K562 (cell line): ENCODE measurements at regions not wholly inside any gene's neighbourhood (a gene's known extent, or its start where the extent isn't known, plus 50 kb on each side); places are given as distances from the start of the nearest gene placed in this dataset.

Source experiments
- BCL6 ChIP-seq: fragments of 250-450 bp; sonication (Bioruptor Pico); IDR thresholded peaks from 2 replicates; pipeline ENCODE4 v1.4.0; 2020
- CBX3 ChIP-seq, 2 experiments: IDR thresholded peaks; 1 replicate in 1 of 2; 2 replicates in 1 of 2; pipeline ENCODE4 v1.6.1; 2012; ENCODE audit warnings: inconsistent platforms in 2 of 2, low read length in 2 of 2, borderline replicate concordance in 1 of 2, control low read depth in 1 of 2
- CCNT2 ChIP-seq: IDR thresholded peaks from 2 replicates; pipeline ENCODE4 v1.6.1; 2011; ENCODE audit warnings: borderline replicate concordance, low read depth, mild to moderate bottlenecking, moderate library complexity, mixed read lengths, low read length; ENCODE audit not compliant: insufficient read length; ENCODE audit errors: extremely low read depth
- CHD2 ChIP-seq: IDR thresholded peaks from 2 replicates; pipeline ENCODE4 v1.6.1; 2011; ENCODE audit warnings: low read depth, low read length
- EGR1 ChIP-seq: fragments of 450-650 bp; conservative IDR thresholded peaks from 2 replicates; pipeline ENCODE4 v1.6.1; 2017; ENCODE audit warnings: mild to moderate bottlenecking
- ESRRB ChIP-seq: fragments of 250-450 bp; sonication (Bioruptor Pico); IDR thresholded peaks from 2 replicates; pipeline ENCODE4 v1.5.0; 2020; ENCODE audit warnings: mild to moderate bottlenecking, moderate library complexity, borderline replicate concordance
- FOXK1 ChIP-seq: sonication (generic); formaldehyde crosslinking; IDR thresholded peaks from 2 replicates; pipeline ENCODE4 v1.8.0; 2022; ENCODE audit warnings: missing genetic modification reagents, mild to moderate bottlenecking, borderline replicate concordance
- GABPA ChIP-seq: fragments of 200-800 bp; sonication (Bioruptor generic); conservative IDR thresholded peaks from 2 replicates; pipeline ENCODE4 v1.6.1; 2016; ENCODE audit warnings: low read depth, missing genetic modification characterization, missing compliant biosample characterization
- LARP7 ChIP-seq: fragments of 450-650 bp; IDR thresholded peaks from 2 replicates; pipeline ENCODE4 v1.6.1; 2016
- PBX2 ChIP-seq, 2 experiments: IDR thresholded peaks in 1 of 2; conservative IDR thresholded peaks in 1 of 2; 2 replicates each; pipeline ENCODE4 v1.6.1; 2016; ENCODE audit warnings: low read depth in 2 of 2, mild to moderate bottlenecking in 1 of 2, missing compliant biosample characterization in 1 of 2, missing genetic modification characterization in 1 of 2, moderate library complexity in 1 of 2
- RBM34 ChIP-seq: fragments of 200-400 bp; formaldehyde crosslinking; IDR thresholded peaks from 2 replicates; pipeline ENCODE4 v1.6.1; 2018; ENCODE audit warnings: low read length, borderline replicate concordance; ENCODE audit not compliant: insufficient read depth
- RFX1 ChIP-seq: fragments of 450-650 bp; IDR thresholded peaks from 2 replicates; pipeline ENCODE4 v1.6.1; 2016; ENCODE audit warnings: mild to moderate bottlenecking, moderate library complexity
- RHOXF2B ChIP-seq: fragments of 250-450 bp; sonication (Bioruptor Pico); conservative IDR thresholded peaks from 2 replicates; pipeline ENCODE4 v1.5.1; 2021
- SNAPC5 ChIP-seq: fragments of 250-450 bp; sonication (Bioruptor Pico); IDR thresholded peaks from 2 replicates; pipeline ENCODE4 v1.8.0; 2021; ENCODE audit warnings: moderate library complexity, mild to moderate bottlenecking, inconsistent platforms
- SP1 ChIP-seq: sonication (generic); formaldehyde crosslinking; IDR thresholded peaks from 2 replicates; pipeline ENCODE4 v1.8.1; 2022; ENCODE audit warnings: mild to moderate bottlenecking, missing genetic modification reagents
- TAF9B ChIP-seq: fragments of 450-650 bp; IDR thresholded peaks from 2 replicates; pipeline ENCODE4 v1.6.1; 2018; ENCODE audit warnings: mild to moderate bottlenecking; ENCODE audit not compliant: partially characterized antibody
- TCF3 ChIP-seq: sonication (generic); formaldehyde crosslinking; IDR thresholded peaks from 2 replicates; pipeline ENCODE4 v1.4.0; 2020; ENCODE audit warnings: mild to moderate bottlenecking, missing genetic modification reagents
- THAP7 ChIP-seq: fragments of 250-450 bp; sonication (Bioruptor Pico); IDR thresholded peaks from 2 replicates; pipeline ENCODE4 v1.5.0; 2021
- YBX1 ChIP-seq: fragments of 450-650 bp; IDR thresholded peaks from 2 replicates; pipeline ENCODE4 v1.7.1; 2016; ENCODE audit warnings: mild to moderate bottlenecking
- ZC3H8 ChIP-seq: fragments of 450-650 bp; IDR thresholded peaks from 2 replicates; pipeline ENCODE4 v1.6.1; 2017
- ZNF445 ChIP-seq: fragments of 250-450 bp; sonication (Bioruptor Pico); IDR thresholded peaks from 2 replicates; pipeline ENCODE4 v1.4.0; 2020; ENCODE audit warnings: low read depth, mild to moderate bottlenecking, moderate library complexity
- ZNF551 ChIP-seq: fragments of 250-450 bp; sonication (Bioruptor Pico); IDR thresholded peaks from 2 replicates; pipeline ENCODE4 v1.5.0; 2021; ENCODE audit warnings: mild to moderate bottlenecking, moderate library complexity
- ZNF668 ChIP-seq: fragments of 250-450 bp; sonication (Bioruptor Pico); IDR thresholded peaks from 2 replicates; pipeline ENCODE4 v1.8.0; 2022; ENCODE audit warnings: mild to moderate bottlenecking, inconsistent platforms
- ZNF707 ChIP-seq: fragments of 250-450 bp; sonication (Bioruptor Pico); conservative IDR thresholded peaks from 2 replicates; pipeline ENCODE4 v1.8.0; 2022; ENCODE audit warnings: inconsistent platforms, mild to moderate bottlenecking, moderate library complexity

- TF ChIP-seq PBX2 (CRISPR knock-in tag; IDR thresholded peaks at IDR 0.05; ENCODE audit: low read depth) (no peak), PBX2 (tag; conservative IDR thresholded peaks at IDR 0.05; ENCODE audit: low read depth) (peak; percentile 47; the same call in 1 of the 2 replicates), YBX1 (no peak), ZNF668 (CRISPR knock-in tag) (no peak), RHOXF2B (CRISPR knock-in tag) (no peak), SNAPC5 (CRISPR knock-in tag) (no peak), FOXK1 (CRISPR knock-in tag) (no peak), SP1 (CRISPR knock-in tag) (no peak), ZNF551 (CRISPR knock-in tag) (no peak), EGR1 (peak; percentile 32), TCF3 (CRISPR knock-in tag) (no peak), GABPA (tag) (peak; percentile 65), ZNF707 (CRISPR knock-in tag) (no peak), LARP7 (no peak), ZNF445 (CRISPR knock-in tag) (no peak), RFX1 (no peak), RBM34 (no peak), ZC3H8 (no peak), THAP7 (CRISPR knock-in tag) (no peak), ESRRB (CRISPR knock-in tag) (no peak), CHD2 (no peak), CBX3 (IDR thresholded peaks at IDR 0.05; ENCODE audit: borderline replicate concordance in 1 of 2, low read length in 2 of 2) (no peak), CCNT2 (peak; percentile 67), BCL6 (CRISPR knock-in tag) (no peak), TAF9B (no peak)
Measured at GRCh38 chr3:72446218-72447058, 401.8 kb downstream of the SHQ1 start, which contains the start of gene RYBP (continued).
